GM21786 (cell line): ENCODE measurements at regions not wholly inside any gene's neighbourhood (a gene's known extent, or its start where the extent isn't known, plus 50 kb on each side); places are given as distances from the start of the nearest gene placed in this dataset.
"Not testable (repeated sequence)": the region's sequence is repeated elsewhere in the genome, so short reads cannot be mapped to it uniquely, and the experiment has no call there.

Source experiments
- ATAC-seq: cut with Tn5 transposase; IDR thresholded peaks from one replicate; pipeline ENCODE4 v1.9.1; 2021; ENCODE audit not compliant: unreplicated experiment

- no peak for ATAC-seq
Observed at GRCh38 chr17:83202002-83203000, 122.9 kb downstream of the METRNL start.

DNA sequence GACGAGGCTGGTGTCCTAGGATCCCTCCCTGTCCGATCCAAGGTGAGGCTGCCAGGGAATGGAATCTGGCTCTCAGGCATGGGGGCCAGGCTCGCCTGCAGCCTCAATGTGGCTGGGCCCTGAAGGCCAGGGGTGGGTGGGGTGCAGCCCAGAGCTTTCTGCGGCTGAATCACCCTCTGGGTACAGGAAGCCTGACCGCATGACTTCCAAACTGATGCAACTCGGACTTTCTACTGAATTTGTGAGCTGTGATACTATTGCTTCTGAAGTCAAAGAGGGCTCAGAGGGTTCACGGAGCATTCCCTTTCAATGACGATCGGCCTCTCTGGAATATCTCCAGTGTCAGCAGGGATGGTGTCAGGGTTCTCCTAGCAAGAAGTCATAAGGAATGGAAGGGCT is 123.7 kb downstream of the METRNL start:
- ATAC-seq: no peak

- no peak for ATAC-seq
Observed at GRCh38 chr17:83203472-83204221, 124.2 kb downstream of the METRNL start.

GRCh38 chr17:83204230-83204725 is 124.9 kb downstream of the METRNL start:
- ATAC-seq: no peak

GRCh38 chr17:83204736-83205386 is 125.5 kb downstream of the METRNL start:
- not testable (repeated sequence) for ATAC-seq

- ATAC-seq: not testable (repeated sequence)
Observed at GRCh38 chr17:83205387-83206035, 126.1 kb downstream of the METRNL start.

DNA sequence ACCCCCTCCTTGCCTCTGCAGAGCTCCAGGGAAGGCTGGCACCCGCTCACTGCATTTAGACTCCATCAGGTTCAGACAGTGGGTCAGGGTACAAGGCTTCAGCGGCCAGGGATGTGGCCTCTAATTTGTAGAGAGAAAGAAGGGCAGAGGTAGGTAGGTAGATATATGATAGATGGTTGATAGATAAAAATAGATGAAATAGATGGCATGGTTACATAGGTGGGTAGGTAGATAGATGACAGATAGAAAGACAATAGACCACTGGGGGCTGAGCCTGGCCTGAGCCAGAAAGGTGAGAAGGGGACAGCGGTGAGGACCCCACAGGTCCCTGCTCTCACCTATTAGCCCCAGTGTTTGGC is 126.6 kb downstream of the METRNL start:
- not testable (repeated sequence) for ATAC-seq

DNA sequence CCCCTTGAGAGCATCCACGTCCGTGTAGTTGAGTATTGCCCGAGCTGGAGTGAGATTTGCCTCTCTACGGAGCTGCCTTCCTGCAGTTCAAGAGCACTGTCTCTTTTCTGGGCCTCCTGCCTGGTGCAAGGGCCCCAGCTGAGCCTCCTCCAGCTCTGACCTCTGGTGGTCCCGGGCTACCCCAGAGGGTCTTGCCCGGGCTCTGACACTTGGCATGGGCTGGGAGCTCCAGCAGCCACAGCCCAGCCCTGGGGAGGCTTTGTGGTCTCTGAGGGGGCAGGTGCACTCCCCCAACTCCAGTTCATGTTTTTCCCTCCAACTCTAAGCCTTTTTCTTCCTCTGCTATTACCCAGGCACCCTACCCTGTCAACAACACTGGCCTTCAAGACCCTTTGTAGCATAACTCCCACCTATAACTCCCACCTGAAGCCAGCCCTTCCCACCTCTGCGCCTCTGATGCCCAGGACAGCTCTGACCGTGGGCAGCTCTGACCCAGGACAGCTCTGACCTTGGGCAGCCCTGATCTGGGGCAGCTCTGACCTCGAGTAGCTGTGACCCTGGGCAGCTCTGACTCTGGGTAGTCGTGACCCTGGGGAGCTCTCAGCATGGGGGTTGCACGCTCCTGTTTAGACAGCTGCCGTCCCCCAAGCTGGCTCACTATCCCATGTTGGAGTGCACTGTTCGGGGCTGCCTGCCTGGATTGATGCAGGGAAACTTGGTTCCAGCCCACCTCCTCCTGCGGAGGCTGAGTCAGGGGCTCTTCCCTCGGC is 127.6 kb downstream of the METRNL start:
- not testable (repeated sequence) for ATAC-seq

- not testable (repeated sequence) for ATAC-seq
Observed at GRCh38 chr17:83247001-83247400, 167.6 kb downstream of the METRNL start.
